GM12873 (cell line): ENCODE measurements at regions not wholly inside any gene's neighbourhood (a gene's known extent, or its start where the extent isn't known, plus 50 kb on each side); places are given as distances from the start of the nearest gene placed in this dataset.

Experiments
- TF ChIP-seq, protein P1 (sequence below): IDR thresholded peaks from 2 replicates; pipeline ENCODE4 v1.5.1; 2012; ENCODE audit warnings: low read depth, mild to moderate bottlenecking, moderate library complexity, low read length, control low read depth; ENCODE audit not compliant: insufficient read depth; ENCODE audit errors: missing control alignments

DNA sequence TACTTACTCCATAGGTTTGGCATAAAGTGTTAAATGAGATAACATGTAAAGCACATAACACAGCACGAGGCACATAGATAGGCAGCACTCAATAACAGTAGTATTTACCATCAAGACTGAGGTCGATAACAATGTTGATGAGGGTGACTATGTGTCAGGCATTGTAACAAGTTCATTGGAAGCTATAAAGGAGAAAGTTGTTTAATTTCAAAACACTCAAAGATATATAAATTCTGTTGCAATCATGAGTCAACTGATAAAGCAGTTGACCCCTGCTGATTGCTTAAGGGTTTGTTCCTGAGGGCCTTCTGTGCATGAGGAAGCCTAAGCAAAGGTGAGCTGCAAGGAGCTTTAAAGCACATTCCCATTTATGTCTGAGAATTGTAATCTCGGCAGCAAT lies 760.5 kb downstream of the SATB2 start:
- TF ChIP-seq, protein P1, sequence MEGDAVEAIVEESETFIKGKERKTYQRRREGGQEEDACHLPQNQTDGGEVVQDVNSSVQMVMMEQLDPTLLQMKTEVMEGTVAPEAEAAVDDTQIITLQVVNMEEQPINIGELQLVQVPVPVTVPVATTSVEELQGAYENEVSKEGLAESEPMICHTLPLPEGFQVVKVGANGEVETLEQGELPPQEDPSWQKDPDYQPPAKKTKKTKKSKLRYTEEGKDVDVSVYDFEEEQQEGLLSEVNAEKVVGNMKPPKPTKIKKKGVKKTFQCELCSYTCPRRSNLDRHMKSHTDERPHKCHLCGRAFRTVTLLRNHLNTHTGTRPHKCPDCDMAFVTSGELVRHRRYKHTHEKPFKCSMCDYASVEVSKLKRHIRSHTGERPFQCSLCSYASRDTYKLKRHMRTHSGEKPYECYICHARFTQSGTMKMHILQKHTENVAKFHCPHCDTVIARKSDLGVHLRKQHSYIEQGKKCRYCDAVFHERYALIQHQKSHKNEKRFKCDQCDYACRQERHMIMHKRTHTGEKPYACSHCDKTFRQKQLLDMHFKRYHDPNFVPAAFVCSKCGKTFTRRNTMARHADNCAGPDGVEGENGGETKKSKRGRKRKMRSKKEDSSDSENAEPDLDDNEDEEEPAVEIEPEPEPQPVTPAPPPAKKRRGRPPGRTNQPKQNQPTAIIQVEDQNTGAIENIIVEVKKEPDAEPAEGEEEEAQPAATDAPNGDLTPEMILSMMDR, result no peak

DNA sequence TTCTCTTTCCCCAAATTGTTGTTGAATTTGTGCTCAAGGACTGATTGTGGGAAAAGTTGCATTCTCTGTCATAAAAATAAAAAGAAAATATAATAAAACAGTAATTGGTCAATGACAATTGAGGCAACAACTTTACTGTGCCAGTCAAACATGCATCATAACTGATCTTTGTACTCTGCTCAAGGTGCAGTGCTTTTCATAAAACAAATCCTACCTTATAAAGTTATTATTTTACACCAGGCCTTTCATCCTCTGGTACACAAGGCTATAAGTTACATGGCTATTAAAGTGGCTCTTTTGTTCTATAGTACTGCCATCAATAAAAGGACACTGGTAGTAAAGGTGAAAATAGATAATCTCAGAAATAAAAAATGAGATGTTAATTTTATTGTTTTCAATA lies 761.9 kb downstream of the SATB2 start:
- TF ChIP-seq, protein P1, result no peak

DNA sequence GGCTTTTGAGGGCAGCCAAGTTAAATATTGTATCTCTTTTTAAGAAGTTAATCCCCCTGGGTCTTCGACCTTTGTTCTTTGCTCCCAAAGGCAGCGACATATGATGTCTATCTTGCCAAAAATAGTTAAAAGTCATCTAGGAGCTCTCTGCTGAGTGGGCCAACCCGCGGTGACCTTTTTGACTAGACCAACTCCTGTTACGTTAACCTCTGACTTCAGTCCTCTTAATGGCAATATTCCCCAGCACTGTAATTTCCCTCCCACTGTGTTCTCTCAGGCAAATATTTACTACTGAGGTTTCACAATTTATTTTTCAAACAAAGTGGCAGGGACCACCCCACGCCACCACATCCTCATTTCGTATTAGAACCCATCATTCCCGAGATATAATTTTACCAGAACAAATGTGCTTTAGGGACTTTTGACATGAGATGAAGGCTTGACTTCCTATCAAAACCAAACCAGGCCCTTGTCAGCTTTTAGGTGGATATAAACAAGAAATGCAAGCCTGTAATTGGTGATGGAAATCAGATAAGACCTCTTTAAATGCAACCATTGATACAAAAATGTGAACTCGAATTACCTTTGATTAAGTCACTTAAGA lies 764.7 kb downstream of the SATB2 start:
- TF ChIP-seq, protein P1, result no peak

DNA sequence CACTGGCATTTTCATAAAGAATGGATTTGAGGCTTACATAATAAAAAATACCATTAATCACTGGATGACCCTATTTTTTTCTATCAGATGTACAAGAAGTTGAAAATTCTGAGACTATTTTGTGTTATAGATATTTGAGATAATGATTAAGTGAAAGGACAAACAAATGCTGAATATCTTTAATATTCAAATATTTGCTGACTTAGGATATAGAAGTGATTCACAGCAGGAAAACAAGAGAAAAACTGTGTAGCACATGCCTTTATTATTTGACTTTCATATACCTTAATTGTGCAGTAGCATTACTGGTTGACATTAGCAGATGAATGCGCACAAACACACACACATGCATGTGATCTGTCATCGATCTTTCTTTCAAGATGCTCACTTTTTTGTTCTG lies 766.5 kb downstream of the SATB2 start:
- TF ChIP-seq, protein P1, result no peak

DNA sequence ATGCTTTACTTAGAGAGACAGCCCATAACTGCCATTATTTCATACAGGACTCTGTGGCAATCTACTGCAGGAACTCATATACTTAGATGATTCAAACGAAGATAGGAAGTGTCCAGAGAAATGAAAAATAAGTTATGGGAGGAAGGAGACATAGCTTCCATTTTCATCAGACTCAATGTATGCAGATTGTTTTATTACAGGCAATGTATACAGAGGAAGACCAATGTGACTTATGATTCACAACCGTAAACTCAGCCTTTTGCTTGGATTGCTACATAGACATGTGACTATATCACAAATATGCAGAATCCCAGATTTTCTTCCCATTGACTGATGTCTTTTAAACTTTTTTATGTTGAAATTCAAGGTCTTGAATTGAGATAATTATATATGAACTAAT lies 793.4 kb downstream of the SATB2 start:
- TF ChIP-seq, protein P1, result no peak

DNA sequence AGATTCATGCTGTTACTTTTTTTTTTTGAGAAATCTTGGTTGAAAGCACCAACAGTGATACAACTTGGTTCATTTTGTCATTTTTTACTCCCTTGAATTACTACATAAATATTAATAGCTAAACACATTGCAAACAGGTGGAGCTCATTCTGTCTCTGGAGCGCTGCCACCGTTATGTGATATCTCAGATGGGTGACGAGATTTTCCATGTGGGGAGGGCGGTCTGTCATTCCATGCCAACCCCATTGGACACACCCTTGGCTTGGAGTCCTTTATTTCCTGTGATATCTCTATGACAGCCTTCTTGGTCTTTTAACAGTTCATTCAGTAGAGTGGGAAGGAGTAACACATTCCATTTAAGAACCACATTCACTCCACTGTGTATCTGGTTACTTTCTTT lies 794.8 kb downstream of the SATB2 start:
- TF ChIP-seq, protein P1, result no peak

DNA sequence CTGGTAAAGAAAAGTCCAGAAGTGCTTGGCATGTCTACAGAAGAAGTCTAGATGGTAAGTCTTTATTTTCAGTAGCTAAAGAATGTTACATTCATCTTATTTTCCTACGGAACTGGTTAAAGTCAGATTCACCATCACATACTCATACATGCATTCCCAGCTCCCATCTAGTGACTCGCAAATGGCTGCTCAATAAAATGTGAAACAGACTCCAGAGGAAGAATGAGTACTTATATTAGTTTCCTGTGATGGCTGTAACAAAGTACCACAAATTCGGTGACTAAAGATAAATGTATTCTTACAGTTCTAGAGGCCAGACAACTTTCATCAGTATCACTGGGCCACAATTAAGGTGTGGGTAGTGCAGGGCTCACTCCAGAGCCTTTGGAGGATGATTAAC lies 797.2 kb downstream of the SATB2 start:
- TF ChIP-seq, protein P1, result no peak
